GM18502 (cell line): ENCODE measurements at regions not wholly inside any gene's neighbourhood (a gene's known extent, or its start where the extent isn't known, plus 50 kb on each side); places are given as distances from the start of the nearest gene placed in this dataset.
"Not testable (repeated sequence)": the region's sequence is repeated elsewhere in the genome, so short reads cannot be mapped to it uniquely, and the experiment has no call there.

ENCODE experiments used
- ATAC-seq: cut with Tn5 transposase; IDR thresholded peaks from one replicate; pipeline ENCODE4 v1.9.1; 2021; ENCODE audit warnings: mild to moderate bottlenecking; ENCODE audit not compliant: unreplicated experiment, poor library complexity

GRCh38 chr5:125463466-125464092 lies 717.1 kb upstream of the ZNF608 start:
- no peak for ATAC-seq

GRCh38 chr5:125464847-125465432 lies 718.5 kb upstream of the ZNF608 start:
- no peak for ATAC-seq

- ATAC-seq: peak; percentile 37
Observed at GRCh38 chr5:125465703-125466102, 719.3 kb upstream of the ZNF608 start.

GRCh38 chr5:125467222-125467621 lies 720.8 kb upstream of the ZNF608 start:
- ATAC-seq: no peak

GRCh38 chr5:125470280-125470902 lies 724.0 kb upstream of the ZNF608 start:
- no peak for ATAC-seq

- ATAC-seq: no peak
Observed at GRCh38 chr5:125476901-125477585, 730.6 kb upstream of the ZNF608 start.

GRCh38 chr5:125477586-125477975 lies 731.1 kb upstream of the ZNF608 start:
- no peak for ATAC-seq

GRCh38 chr5:125478599-125478998 lies 732.2 kb upstream of the ZNF608 start:
- no peak for ATAC-seq

- ATAC-seq: no peak
Observed at GRCh38 chr5:125480911-125481310, 734.5 kb upstream of the ZNF608 start.

- ATAC-seq: no peak
Observed at GRCh38 chr5:125481506-125482465, 735.3 kb upstream of the ZNF608 start.

- no peak for ATAC-seq
Observed at GRCh38 chr5:125483609-125484008, 737.2 kb upstream of the ZNF608 start.

GRCh38 chr5:125484272-125484741 lies 737.9 kb upstream of the ZNF608 start:
- no peak for ATAC-seq

GRCh38 chr5:125484742-125485641 lies 738.6 kb upstream of the ZNF608 start:
- ATAC-seq: no peak

- ATAC-seq: no peak
Observed at GRCh38 chr5:125485771-125486170, 739.3 kb upstream of the ZNF608 start.

- ATAC-seq: no peak
Observed at GRCh38 chr5:125486634-125487033, 740.2 kb upstream of the ZNF608 start.

- no peak for ATAC-seq
Observed at GRCh38 chr5:125487231-125487630, 740.8 kb upstream of the ZNF608 start.

- ATAC-seq: not testable (repeated sequence)
Observed at GRCh38 chr5:125487652-125488051, 741.2 kb upstream of the ZNF608 start.

GRCh38 chr5:125489146-125489545 lies 742.7 kb upstream of the ZNF608 start:
- ATAC-seq: no peak

GRCh38 chr5:125491986-125492492 lies 745.6 kb upstream of the ZNF608 start:
- no peak for ATAC-seq
